ENCODE measurements at regions not wholly inside any gene's neighbourhood (a gene's known extent, or its start where the extent isn't known, plus 50 kb on each side); places are given as distances from the start of the nearest gene placed in this dataset.

GRCh38 chr15:73812806-73813465 lies 59.8 kb upstream of the INSYN1 start:
- H3K27ac ChIP-seq: no peak overlapping the region
- peaks cover 0 to 21% of the 10 kb centered on the region in 2 donors for H3K4me1 ChIP-seq
- no peaks in the 10 kb centered on the region for H3K36me3 ChIP-seq
- no peaks in the 10 kb centered on the region for H3K27me3 ChIP-seq
- H3K4me3 ChIP-seq: no peak overlapping the region
- no peaks in the 10 kb centered on the region for H3K9me3 ChIP-seq
- DNase-seq (ENCODE audit: low spot score): no peak
- TF ChIP-seq, protein P1, sequence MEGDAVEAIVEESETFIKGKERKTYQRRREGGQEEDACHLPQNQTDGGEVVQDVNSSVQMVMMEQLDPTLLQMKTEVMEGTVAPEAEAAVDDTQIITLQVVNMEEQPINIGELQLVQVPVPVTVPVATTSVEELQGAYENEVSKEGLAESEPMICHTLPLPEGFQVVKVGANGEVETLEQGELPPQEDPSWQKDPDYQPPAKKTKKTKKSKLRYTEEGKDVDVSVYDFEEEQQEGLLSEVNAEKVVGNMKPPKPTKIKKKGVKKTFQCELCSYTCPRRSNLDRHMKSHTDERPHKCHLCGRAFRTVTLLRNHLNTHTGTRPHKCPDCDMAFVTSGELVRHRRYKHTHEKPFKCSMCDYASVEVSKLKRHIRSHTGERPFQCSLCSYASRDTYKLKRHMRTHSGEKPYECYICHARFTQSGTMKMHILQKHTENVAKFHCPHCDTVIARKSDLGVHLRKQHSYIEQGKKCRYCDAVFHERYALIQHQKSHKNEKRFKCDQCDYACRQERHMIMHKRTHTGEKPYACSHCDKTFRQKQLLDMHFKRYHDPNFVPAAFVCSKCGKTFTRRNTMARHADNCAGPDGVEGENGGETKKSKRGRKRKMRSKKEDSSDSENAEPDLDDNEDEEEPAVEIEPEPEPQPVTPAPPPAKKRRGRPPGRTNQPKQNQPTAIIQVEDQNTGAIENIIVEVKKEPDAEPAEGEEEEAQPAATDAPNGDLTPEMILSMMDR (IDR thresholded peaks at IDR 0.05): no peak

DNA sequence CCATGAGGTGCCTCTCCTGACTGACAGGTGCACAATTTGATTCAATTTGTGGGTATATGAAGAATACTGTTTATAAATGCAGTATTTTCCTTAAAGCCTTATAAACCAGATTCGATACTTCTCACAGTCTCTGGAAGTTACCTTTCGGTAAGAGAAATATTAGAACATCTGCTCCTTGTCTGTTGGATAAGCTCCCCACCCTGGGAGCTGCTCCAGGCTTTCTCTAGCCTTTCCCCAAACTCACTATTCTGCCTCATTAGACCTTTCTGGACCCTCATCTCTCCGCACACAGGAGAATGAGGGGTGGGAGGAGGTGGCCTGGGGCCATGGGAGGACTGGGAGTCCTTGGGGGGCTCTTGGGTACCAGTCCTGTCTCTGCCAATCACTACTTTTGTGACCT lies 59.8 kb upstream of the TBC1D21 start:
- DNase-seq (ENCODE audit: low spot score): no peak
- H3K27ac ChIP-seq: no peak overlapping the region
- peaks cover 0 to 21% of the 10 kb centered on the region in 2 donors for H3K4me1 ChIP-seq
- no peaks in the 10 kb centered on the region for H3K36me3 ChIP-seq
- no peak overlapping the region for H3K4me3 ChIP-seq
- H3K9me3 ChIP-seq: no peaks in the 10 kb centered on the region
- H3K27me3 ChIP-seq: no peaks in the 10 kb centered on the region
- TF ChIP-seq, protein P1 (IDR thresholded peaks at IDR 0.05): no peak

DNA sequence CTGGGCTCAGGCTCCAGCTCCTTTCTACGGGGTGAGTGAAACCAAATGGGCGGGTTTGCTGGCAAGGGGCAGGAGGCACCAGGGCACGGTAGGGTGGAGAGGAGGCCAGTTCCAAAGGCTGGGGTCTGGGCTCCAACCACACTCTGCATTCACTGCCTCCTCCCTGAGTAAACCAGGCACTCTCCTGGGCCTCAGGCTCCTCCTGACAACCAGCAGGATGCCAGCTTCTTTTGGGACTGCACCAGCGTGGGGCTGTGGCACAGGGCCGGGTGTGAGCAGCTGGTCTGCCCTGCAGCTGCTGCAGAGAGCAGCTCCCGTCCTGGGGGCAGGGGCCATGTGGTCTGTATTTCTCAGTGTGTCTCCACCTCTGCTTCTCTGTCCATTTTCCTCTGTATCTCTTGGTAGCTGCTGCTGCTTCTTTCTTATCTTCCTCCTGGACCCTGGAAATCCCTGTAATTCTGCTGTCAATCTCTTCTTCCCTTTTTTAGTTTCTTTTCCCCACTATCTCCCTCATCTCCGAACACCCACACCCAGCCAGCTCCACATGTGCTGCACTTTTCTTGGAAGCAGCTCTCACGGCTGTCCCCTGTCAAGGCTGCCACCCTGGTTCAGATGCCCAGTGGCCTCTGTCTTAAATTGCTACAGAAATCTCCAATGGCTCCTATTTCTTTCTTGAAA lies 54.9 kb upstream of the TBC1D21 start:
- H3K4me1 ChIP-seq: no peaks in the 10 kb centered on the region
- no peaks in the 10 kb centered on the region for H3K36me3 ChIP-seq
- H3K27ac ChIP-seq: no peak overlapping the region
- TF ChIP-seq, protein P1 (IDR thresholded peaks at IDR 0.05): no peak
- no peaks in the 10 kb centered on the region for H3K27me3 ChIP-seq
- DNase-seq (ENCODE audit: low spot score): no peak
- H3K4me3 ChIP-seq: no peak overlapping the region
- H3K9me3 ChIP-seq: no peaks in the 10 kb centered on the region

DNA sequence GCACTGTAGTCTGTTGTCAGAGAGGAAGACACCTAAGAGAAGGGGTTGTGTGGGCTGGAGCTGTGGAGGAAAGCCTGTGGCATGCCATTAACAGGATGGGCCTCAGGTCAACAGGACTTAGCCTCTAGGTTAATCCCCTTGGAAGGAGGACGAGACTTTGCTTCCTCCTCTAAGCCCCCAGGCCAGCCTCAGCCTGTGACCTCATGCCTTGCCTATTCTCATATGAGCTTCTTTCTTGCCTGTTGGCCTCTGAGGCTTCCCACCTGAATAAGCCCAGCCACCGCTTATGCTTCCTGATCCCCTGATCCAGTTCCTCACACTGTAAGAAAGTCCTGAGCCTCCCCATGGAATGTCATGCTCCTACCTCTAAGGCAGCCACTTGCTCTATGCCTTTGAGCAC lies 52.2 kb upstream of the TBC1D21 start:
- Histone ChIP-seq H3K9me3 (no peaks in the 10 kb centered on the region), H3K4me1 (no peaks in the 10 kb centered on the region), H3K36me3 (no peaks in the 10 kb centered on the region), H3K4me3 (no peak overlapping the region), H3K27ac (no peak overlapping the region), H3K27me3 (no peaks in the 10 kb centered on the region)
- DNase-seq (ENCODE audit: low spot score): no peak
- TF ChIP-seq, protein P1 (IDR thresholded peaks at IDR 0.05): no peak

- no peaks in the 10 kb centered on the region for H3K9me3 ChIP-seq
- DNase-seq (ENCODE audit: low spot score): no peak
- H3K4me1 ChIP-seq: no peaks in the 10 kb centered on the region
- no peaks in the 10 kb centered on the region for H3K36me3 ChIP-seq
- TF ChIP-seq, protein P1 (IDR thresholded peaks at IDR 0.05): no peak
- no peaks in the 10 kb centered on the region for H3K27me3 ChIP-seq
- no peak overlapping the region for H3K27ac ChIP-seq
- H3K4me3 ChIP-seq: no peak overlapping the region
Measured at GRCh38 chr15:73822998-73823397, 50.4 kb upstream of the TBC1D21 start.
